OCI-LY7 (cell line): ENCODE measurements at regions not wholly inside any gene's neighbourhood (a gene's known extent, or its start where the extent isn't known, plus 50 kb on each side); places are given as distances from the start of the nearest gene placed in this dataset.

ENCODE experiments used
- BruUV-seq: library from RNA; stranded (reverse); fragments of 400-500 nt; replicated peaks from 2 replicates; lab custom pipeline; 2021; lab: Mats Ljungman, UMichigan
- CTCF ChIA-PET: fragments of 300-600 bp; sonication (Branson Sonifier 250); formaldehyde crosslinking; loops from one replicate; lab custom pipeline; 2022; ENCODE audit warnings: antibody characterized with exemption; ENCODE audit not compliant: unreplicated experiment; lab: Charles Lee
- POLR2A ChIA-PET: fragments of 300-600 bp; sonication (Branson Sonifier 250); formaldehyde crosslinking; loops from one replicate; lab custom pipeline; 2022; ENCODE audit warnings: antibody characterized with exemption; lab: Charles Lee
- DNase-seq: peaks from one replicate; pipeline ENCODE4 v3.0.0-alpha.2; 2015; ENCODE audit warnings: low spot score
- H2AFZ ChIP-seq: fragments of 200-600 bp; sonication (generic), shearing (Covaris generic); 2 replicates; pipeline ENCODE4 v1.6.1; 2014; ENCODE audit warnings: mild to moderate bottlenecking, antibody characterized with exemption, low read length, moderate library complexity
- H3K27ac ChIP-seq: fragments of 200-600 bp; sonication (generic); 2 replicates; pipeline ENCODE4 v1.5.1; 2014; ENCODE audit warnings: mixed run types, low read depth, mild to moderate bottlenecking, moderate library complexity, low read length, inconsistent platforms; ENCODE audit not compliant: poor library complexity, severe bottlenecking
- H3K36me3 ChIP-seq: fragments of 200-600 bp; sonication (generic); 2 replicates; pipeline ENCODE4 v1.6.1; 2014; ENCODE audit warnings: mild to moderate bottlenecking, antibody characterized with exemption, low read length, moderate library complexity, mixed read lengths; ENCODE audit not compliant: insufficient read depth
- H3K4me1 ChIP-seq: fragments of 200-600 bp; sonication (generic); 2 replicates; pipeline ENCODE4 v1.5.1; 2014; ENCODE audit warnings: mild to moderate bottlenecking, low read length; ENCODE audit not compliant: insufficient read depth, poor library complexity, severe bottlenecking
- H3K4me2 ChIP-seq: fragments of 200-600 bp; sonication (generic); 2 replicates; pipeline ENCODE4 v1.6.1; 2014; ENCODE audit warnings: mild to moderate bottlenecking, low read length
- H3K4me3 ChIP-seq: fragments of 200-600 bp; sonication (generic); 2 replicates; pipeline ENCODE4 v1.5.1; 2014; ENCODE audit warnings: mild to moderate bottlenecking, low read depth, low read length; ENCODE audit not compliant: poor library complexity, severe bottlenecking
- H3K79me2 ChIP-seq: fragments of 200-600 bp; sonication (generic); 2 replicates; pipeline ENCODE4 v1.6.1; 2016; ENCODE audit warnings: low read depth, mild to moderate bottlenecking, low read length, moderate library complexity, mixed read lengths; ENCODE audit not compliant: insufficient read depth
- H3K9me2 ChIP-seq: fragments of 200-600 bp; sonication (generic); 2 replicates; pipeline ENCODE4 v1.6.1; 2016; ENCODE audit warnings: mild to moderate bottlenecking, low read length, mixed read lengths; ENCODE audit not compliant: insufficient read depth
- H3K9me3 ChIP-seq: fragments of 200-600 bp; sonication (generic); 2 replicates; pipeline ENCODE4 v1.6.1; 2014; ENCODE audit warnings: mild to moderate bottlenecking, mixed run types, low read length, mixed read lengths
- H4K20me1 ChIP-seq: fragments of 200-600 bp; sonication (generic); 2 replicates; pipeline ENCODE4 v1.6.1; 2014; ENCODE audit warnings: mild to moderate bottlenecking, antibody characterized with exemption, low read length, moderate library complexity, mixed read lengths; ENCODE audit not compliant: insufficient read depth
- EZH2phosphoT487 ChIP-seq: fragments of 200-600 bp; sonication (generic); IDR thresholded peaks from 2 replicates; pipeline ENCODE4 v1.6.1; 2018; ENCODE audit warnings: low read depth, borderline replicate concordance, mild to moderate bottlenecking, mixed run types, antibody characterized with exemption, low read length, moderate library complexity, mixed read lengths
- intact Hi-C: fragments of 100-400 bp; cut with micrococcal nuclease; formaldehyde crosslinking; loops from one replicate; pipeline ENCODE4 v1.10.0; 2022; ENCODE audit not compliant: unreplicated experiment
- TF ChIP-seq, protein P1 (sequence below): fragments of 200-600 bp; sonication (generic); conservative IDR thresholded peaks from 2 replicates; pipeline ENCODE4 v1.5.1; 2014; ENCODE audit warnings: mild to moderate bottlenecking, antibody characterized with exemption, low read length, moderate library complexity, mixed read lengths

DNA sequence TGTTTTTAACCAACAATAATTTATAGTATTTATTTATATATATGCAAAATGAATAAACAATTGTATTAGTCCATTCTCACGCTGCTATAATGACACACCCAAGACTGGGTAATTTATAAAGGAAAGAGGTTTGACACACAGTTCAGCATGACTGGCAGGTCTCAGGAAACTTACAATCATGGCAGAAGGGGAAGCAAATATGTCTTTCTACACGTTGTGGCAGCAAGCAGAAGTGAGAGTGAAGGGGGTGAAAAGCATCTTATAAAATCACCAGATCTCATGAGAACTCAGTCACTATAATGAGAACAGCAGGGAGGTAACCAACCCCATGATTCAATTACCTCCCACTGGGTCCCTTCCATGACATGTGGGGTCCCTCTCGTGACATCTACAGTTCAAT lies 162.8 kb upstream of the SLITRK3 start:
- ChIA-PET CTCF (no interaction called here), POLR2A (interaction anchor here (0.6 kb wide), 1 partner anchor 443 kb away, joined by 3 read pairs; no protein-coding TSS in a partner anchor)
- Histone ChIP-seq H2AFZ (no peak overlapping the region), H3K9me3 (no peaks in the 10 kb centered on the region), H3K4me2 (no peak overlapping the region), H3K27ac (no peak overlapping the region), H3K79me2 (no peaks in the 10 kb centered on the region), H4K20me1 (no peaks in the 10 kb centered on the region), H3K4me1 (no peaks in the 10 kb centered on the region), H3K4me3 (no peak overlapping the region), H3K36me3 (no peaks in the 10 kb centered on the region), H3K9me2 (no peaks in the 10 kb centered on the region)
- BruUV-seq = no TSS peak
- DNase-seq = no peak
- intact Hi-C loops = no loop called here
- TF ChIP-seq, protein P1, sequence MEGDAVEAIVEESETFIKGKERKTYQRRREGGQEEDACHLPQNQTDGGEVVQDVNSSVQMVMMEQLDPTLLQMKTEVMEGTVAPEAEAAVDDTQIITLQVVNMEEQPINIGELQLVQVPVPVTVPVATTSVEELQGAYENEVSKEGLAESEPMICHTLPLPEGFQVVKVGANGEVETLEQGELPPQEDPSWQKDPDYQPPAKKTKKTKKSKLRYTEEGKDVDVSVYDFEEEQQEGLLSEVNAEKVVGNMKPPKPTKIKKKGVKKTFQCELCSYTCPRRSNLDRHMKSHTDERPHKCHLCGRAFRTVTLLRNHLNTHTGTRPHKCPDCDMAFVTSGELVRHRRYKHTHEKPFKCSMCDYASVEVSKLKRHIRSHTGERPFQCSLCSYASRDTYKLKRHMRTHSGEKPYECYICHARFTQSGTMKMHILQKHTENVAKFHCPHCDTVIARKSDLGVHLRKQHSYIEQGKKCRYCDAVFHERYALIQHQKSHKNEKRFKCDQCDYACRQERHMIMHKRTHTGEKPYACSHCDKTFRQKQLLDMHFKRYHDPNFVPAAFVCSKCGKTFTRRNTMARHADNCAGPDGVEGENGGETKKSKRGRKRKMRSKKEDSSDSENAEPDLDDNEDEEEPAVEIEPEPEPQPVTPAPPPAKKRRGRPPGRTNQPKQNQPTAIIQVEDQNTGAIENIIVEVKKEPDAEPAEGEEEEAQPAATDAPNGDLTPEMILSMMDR = no peak
- no peak for TF ChIP-seq EZH2phosphoT487

DNA sequence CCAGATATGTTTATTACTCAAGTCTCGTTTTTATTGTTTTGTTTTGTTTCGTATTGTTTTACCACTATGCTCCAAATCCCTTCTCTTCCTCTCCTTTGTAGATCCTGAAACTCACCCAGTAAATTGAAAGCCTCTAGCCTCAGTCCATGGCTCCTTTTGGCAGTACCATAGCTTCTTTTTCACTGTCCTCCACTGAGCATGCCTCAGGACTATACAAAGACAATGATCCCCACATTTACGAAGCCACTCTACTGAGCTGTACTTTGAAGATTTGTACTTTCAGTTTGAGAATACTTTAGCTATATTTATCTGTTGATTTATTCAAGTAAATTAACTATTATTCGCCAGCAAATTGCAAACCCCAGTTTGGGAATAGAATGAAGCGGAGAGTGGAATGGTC lies 159.1 kb upstream of the SLITRK3 start:
- H2AFZ ChIP-seq = no peak overlapping the region
- DNase-seq = no peak
- H3K4me1 ChIP-seq = no peaks in the 10 kb centered on the region
- no peak overlapping the region for H3K4me2 ChIP-seq
- H4K20me1 ChIP-seq = no peaks in the 10 kb centered on the region
- no peaks in the 10 kb centered on the region for H3K9me2 ChIP-seq
- no peaks in the 10 kb centered on the region for H3K79me2 ChIP-seq
- H3K27ac ChIP-seq = no peak overlapping the region
- POLR2A ChIA-PET = no interaction called here
- CTCF ChIA-PET = no interaction called here
- intact Hi-C loops = no loop called here
- no TSS peak for BruUV-seq
- no peaks in the 10 kb centered on the region for H3K36me3 ChIP-seq
- H3K9me3 ChIP-seq = no peaks in the 10 kb centered on the region
- no peak for TF ChIP-seq EZH2phosphoT487
- TF ChIP-seq, protein P1 = no peak
- no peak overlapping the region for H3K4me3 ChIP-seq

DNA sequence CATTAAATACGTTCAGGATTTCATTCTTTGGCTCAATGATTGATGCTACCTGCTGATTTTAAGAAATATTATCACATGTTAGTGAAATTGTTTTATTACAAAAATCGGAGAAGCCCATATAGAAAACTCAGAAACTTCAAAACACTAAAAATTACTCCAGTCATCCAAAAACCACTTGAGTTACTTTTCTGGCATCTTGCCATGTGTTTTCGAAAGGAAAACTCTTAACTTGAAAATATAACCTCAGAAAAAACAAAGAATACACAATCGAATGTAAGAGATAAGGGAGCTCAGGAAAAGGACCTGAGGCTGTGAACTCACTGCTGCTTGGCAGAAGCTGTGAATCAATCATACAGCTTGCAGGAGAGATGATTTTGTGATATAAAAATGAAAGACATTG lies 151.3 kb upstream of the SLITRK3 start:
- no peak overlapping the region for H3K27ac ChIP-seq
- H4K20me1 ChIP-seq = no peaks in the 10 kb centered on the region
- no peak for DNase-seq
- BruUV-seq = no TSS peak
- intact Hi-C loops = no loop called here
- TF ChIP-seq EZH2phosphoT487 = no peak
- TF ChIP-seq, protein P1 = no peak
- no peaks in the 10 kb centered on the region for H3K9me3 ChIP-seq
- no peaks in the 10 kb centered on the region for H3K9me2 ChIP-seq
- H3K4me2 ChIP-seq = no peak overlapping the region
- no peaks in the 10 kb centered on the region for H3K4me1 ChIP-seq
- H3K79me2 ChIP-seq = no peaks in the 10 kb centered on the region
- no peaks in the 10 kb centered on the region for H3K36me3 ChIP-seq
- H3K4me3 ChIP-seq = no peak overlapping the region
- ChIA-PET POLR2A (no interaction called here), CTCF (no interaction called here)
- H2AFZ ChIP-seq = no peak overlapping the region
